ENCODE measurements at regions not wholly inside any gene's neighbourhood (a gene's known extent, or its start where the extent isn't known, plus 50 kb on each side); places are given as distances from the start of the nearest gene placed in this dataset.
A peak's percentile ranks its signal among the peaks of the same experiment; 100 is the strongest.

DNA sequence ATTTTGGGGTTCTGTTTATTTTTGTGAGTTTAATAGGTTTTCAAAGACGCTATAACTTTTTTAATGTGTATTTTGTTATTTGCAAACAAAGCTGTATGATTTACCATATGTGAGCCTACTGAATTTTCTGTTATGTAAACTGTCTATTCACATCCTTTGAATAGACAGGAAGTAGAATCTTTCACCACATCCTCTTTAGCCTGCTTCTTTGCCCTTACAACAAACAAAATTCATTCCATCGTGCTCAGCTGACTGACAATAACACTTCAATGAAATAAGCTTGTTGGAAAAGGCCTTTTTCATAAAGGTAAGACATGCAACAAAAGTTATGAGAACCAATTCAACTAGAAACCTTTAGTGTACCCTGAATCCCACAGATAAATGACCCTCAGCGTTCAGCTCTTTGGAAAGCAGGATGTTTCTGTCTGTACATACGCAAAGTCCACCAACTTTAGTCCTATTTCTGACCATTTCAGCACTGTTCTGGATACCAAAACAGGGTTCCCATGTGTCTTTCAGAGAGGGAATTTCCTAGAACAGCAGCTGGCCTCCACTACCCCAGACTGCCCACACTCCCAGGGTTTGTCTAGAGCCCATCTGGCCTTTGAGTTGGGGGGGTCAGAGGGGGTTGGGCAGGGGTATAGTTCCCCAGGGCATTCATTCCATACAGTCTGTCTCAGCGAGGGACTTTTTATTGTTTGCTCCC, 71.3 kb downstream of the DUSP6 start:
- H3K4me1 ChIP-seq: no peaks in the 10 kb centered on the region
- H3K79me2 ChIP-seq: no peaks in the 10 kb centered on the region
- H3K9ac ChIP-seq: no peak overlapping the region
- H3K4me2 ChIP-seq (ENCODE audit: low read length): no peak overlapping the region
- H3K9me3 ChIP-seq (ENCODE audit: control insufficient read depth, low read length): no peaks in the 10 kb centered on the region
- no peak for TF ChIP-seq CTCF (IDR thresholded peaks at IDR 0.05)
- H3K27me3 ChIP-seq (ENCODE audit: control insufficient read depth, insufficient read depth, low read length): no peaks in the 10 kb centered on the region
- peak overlapping the region; percentile 39 for H2AFZ ChIP-seq
- no peak overlapping the region for H3K27ac ChIP-seq
- no peaks in the 10 kb centered on the region for H3K36me3 ChIP-seq (ENCODE audit: control insufficient read depth, insufficient read depth, low read length)
- no peak overlapping the region for H3K4me3 ChIP-seq (ENCODE audit: low read depth, low read length)

GRCh38 chr12:89279499-89279898, 72.8 kb downstream of the DUSP6 start:
- no peak for TF ChIP-seq CTCF (IDR thresholded peaks at IDR 0.05)
- no peak overlapping the region for H3K27ac ChIP-seq
- H3K36me3 ChIP-seq (ENCODE audit: control insufficient read depth, insufficient read depth, low read length): no peaks in the 10 kb centered on the region
- H3K4me3 ChIP-seq (ENCODE audit: low read depth, low read length): no peak overlapping the region
- no peak overlapping the region for H2AFZ ChIP-seq
- H3K4me2 ChIP-seq (ENCODE audit: low read length): no peak overlapping the region
- no peaks in the 10 kb centered on the region for H3K9me3 ChIP-seq (ENCODE audit: control insufficient read depth, low read length)
- no peaks in the 10 kb centered on the region for H3K4me1 ChIP-seq
- H3K79me2 ChIP-seq: no peaks in the 10 kb centered on the region
- no peak overlapping the region for H3K9ac ChIP-seq
- H3K27me3 ChIP-seq (ENCODE audit: control insufficient read depth, insufficient read depth, low read length): no peaks in the 10 kb centered on the region

- no peak overlapping the region for H3K4me2 ChIP-seq (ENCODE audit: low read length)
- no peaks in the 10 kb centered on the region for H3K79me2 ChIP-seq
- H3K4me1 ChIP-seq: no peaks in the 10 kb centered on the region
- no peaks in the 10 kb centered on the region for H3K9me3 ChIP-seq (ENCODE audit: control insufficient read depth, low read length)
- H3K9ac ChIP-seq: no peak overlapping the region
- no peaks in the 10 kb centered on the region for H3K27me3 ChIP-seq (ENCODE audit: control insufficient read depth, insufficient read depth, low read length)
- no peak overlapping the region for H2AFZ ChIP-seq
- TF ChIP-seq CTCF (IDR thresholded peaks at IDR 0.05): no peak
- no peaks in the 10 kb centered on the region for H3K36me3 ChIP-seq (ENCODE audit: control insufficient read depth, insufficient read depth, low read length)
- H3K27ac ChIP-seq: no peak overlapping the region
- no peak overlapping the region for H3K4me3 ChIP-seq (ENCODE audit: low read depth, low read length)
Measured at GRCh38 chr12:89278862-89279261, 73.4 kb downstream of the DUSP6 start.

- Histone ChIP-seq H3K27ac (no peak overlapping the region), H3K27me3 (ENCODE audit: control insufficient read depth, insufficient read depth, low read length) (no peaks in the 10 kb centered on the region), H3K4me2 (ENCODE audit: low read length) (no peak overlapping the region), H3K9ac (no peak overlapping the region), H3K4me1 (no peaks in the 10 kb centered on the region), H2AFZ (no peak overlapping the region), H3K9me3 (ENCODE audit: control insufficient read depth, low read length) (no peaks in the 10 kb centered on the region), H3K36me3 (ENCODE audit: control insufficient read depth, insufficient read depth, low read length) (no peaks in the 10 kb centered on the region), H3K4me3 (ENCODE audit: low read depth, low read length) (no peak overlapping the region), H3K79me2 (no peaks in the 10 kb centered on the region)
- no peak for TF ChIP-seq CTCF (IDR thresholded peaks at IDR 0.05)
Measured at GRCh38 chr12:89278169-89278568, 74.1 kb downstream of the DUSP6 start.

- no peak overlapping the region for H3K9ac ChIP-seq
- no peaks in the 10 kb centered on the region for H3K36me3 ChIP-seq (ENCODE audit: control insufficient read depth, insufficient read depth, low read length)
Measured at GRCh38 chr12:89276860-89277259, 75.4 kb downstream of the DUSP6 start.

More at GRCh38 chr12:89276860-89277259, 75.4 kb downstream of the DUSP6 start:
- H3K4me3 ChIP-seq (ENCODE audit: low read depth, low read length): no peak overlapping the region
- TF ChIP-seq CTCF (IDR thresholded peaks at IDR 0.05): no peak
- no peaks in the 10 kb centered on the region for H3K4me1 ChIP-seq
- no peak overlapping the region for H2AFZ ChIP-seq
- H3K27me3 ChIP-seq (ENCODE audit: control insufficient read depth, insufficient read depth, low read length): no peaks in the 10 kb centered on the region
- no peaks in the 10 kb centered on the region for H3K9me3 ChIP-seq (ENCODE audit: control insufficient read depth, low read length)
- H3K4me2 ChIP-seq (ENCODE audit: low read length): no peak overlapping the region
- H3K79me2 ChIP-seq: no peaks in the 10 kb centered on the region
- no peak overlapping the region for H3K27ac ChIP-seq
